Thoracic aorta (tissue), 2 donors: ENCODE measurements at regions not wholly inside any gene's neighbourhood (a gene's known extent, or its start where the extent isn't known, plus 50 kb on each side); places are given as distances from the start of the nearest gene placed in this dataset.

Experiments used
- ATAC-seq: fragments of 150-250 bp; one replicate; pipeline ENCODE4 v1.8.0; 2017; ENCODE audit warnings: low read depth; ENCODE audit not compliant: insufficient number of reproducible peaks, low FRiP score
- DNase-seq: peaks from one replicate; pipeline ENCODE4 v3.0.0-alpha.2; 2020; ENCODE audit warnings: low spot score
- H3K27ac ChIP-seq, 2 donors: fragments of 200-600 bp; sonication (generic); 1 replicate in 1 of 2; 2 replicates in 1 of 2; pipeline ENCODE4 v1.5.1; 2016; ENCODE audit warnings: mild to moderate bottlenecking in 2 of 2, moderate library complexity in 2 of 2
- H3K27me3 ChIP-seq: fragments of 200-600 bp; sonication (generic); replicated peaks from 2 replicates; pipeline ENCODE4 v1.6.0; 2016; ENCODE audit warnings: mild to moderate bottlenecking; ENCODE audit not compliant: insufficient read depth
- H3K36me3 ChIP-seq: fragments of 200-600 bp; sonication (generic); one replicate; pipeline ENCODE4 v1.5.1; 2016
- H3K4me1 ChIP-seq, 2 donors: fragments of 200-600 bp; sonication (generic); 1 replicate in 1 of 2; 2 replicates in 1 of 2; pipeline versions ENCODE4 v1.5.1 to v1.6.0; 2016; ENCODE audit warnings: low read depth in 2 of 2, mild to moderate bottlenecking in 1 of 2; ENCODE audit not compliant: control insufficient read depth in 1 of 2
- H3K4me3 ChIP-seq: fragments of 200-600 bp; sonication (generic); 2 replicates; pipeline ENCODE4 v1.5.1; 2016; ENCODE audit warnings: mild to moderate bottlenecking
- H3K9me3 ChIP-seq: fragments of 200-600 bp; sonication (generic); 2 replicates; pipeline ENCODE4 v1.5.1; 2016
- CTCF ChIP-seq: fragments of 200-600 bp; sonication (generic); IDR thresholded peaks from one replicate; pipeline ENCODE4 v1.5.1; 2019; ENCODE audit warnings: antibody characterized with exemption

GRCh38 chr7:18407385-18407784, 88.2 kb upstream of the HDAC9 start:
- ATAC-seq, result no peak
- no peak for TF ChIP-seq CTCF
- Histone ChIP-seq H3K4me3 (no peak overlapping the region), H3K27me3 (no peaks in the 10 kb centered on the region), H3K4me1 (peaks cover 0 to 2% of the 10 kb centered on the region in 2 donors), H3K27ac (no peak overlapping the region), H3K9me3 (no peaks in the 10 kb centered on the region), H3K36me3 (no peaks in the 10 kb centered on the region)
- no peak for DNase-seq

- H3K27me3 ChIP-seq, result no peaks in the 10 kb centered on the region
- no peak overlapping the region for H3K4me3 ChIP-seq
- DNase-seq (no peak), ATAC-seq (no peak)
- H3K4me1 ChIP-seq, result no peaks in the 10 kb centered on the region
- no peaks in the 10 kb centered on the region for H3K36me3 ChIP-seq
- H3K9me3 ChIP-seq, result no peaks in the 10 kb centered on the region
- TF ChIP-seq CTCF, result no peak
- no peak overlapping the region for H3K27ac ChIP-seq
Observed at GRCh38 chr7:18408461-18408860, 87.1 kb upstream of the HDAC9 start.

- no peaks in the 10 kb centered on the region for H3K36me3 ChIP-seq
- no peaks in the 10 kb centered on the region for H3K9me3 ChIP-seq
- no peak for TF ChIP-seq CTCF
- no peaks in the 10 kb centered on the region for H3K27me3 ChIP-seq
- no peak overlapping the region for H3K4me3 ChIP-seq
- H3K27ac ChIP-seq, result no peak overlapping the region
- DNase-seq, result no peak
- no peak for ATAC-seq
- H3K4me1 ChIP-seq, result no peaks in the 10 kb centered on the region
Observed at GRCh38 chr7:18408868-18409267, 86.7 kb upstream of the HDAC9 start.

- Histone ChIP-seq H3K36me3 (no peaks in the 10 kb centered on the region), H3K4me3 (no peak overlapping the region), H3K9me3 (no peaks in the 10 kb centered on the region), H3K27ac (no peak overlapping the region), H3K4me1 (no peaks in the 10 kb centered on the region), H3K27me3 (no peaks in the 10 kb centered on the region)
- ATAC-seq (no peak), DNase-seq (no peak)
- TF ChIP-seq CTCF, result no peak
Observed at GRCh38 chr7:18413447-18413846, 82.1 kb upstream of the HDAC9 start.

- H3K27ac ChIP-seq, result no peak overlapping the region
- no peaks in the 10 kb centered on the region for H3K36me3 ChIP-seq
- no peak overlapping the region for H3K4me3 ChIP-seq
- H3K27me3 ChIP-seq, result no peaks in the 10 kb centered on the region
- H3K9me3 ChIP-seq, result no peaks in the 10 kb centered on the region
- no peak for TF ChIP-seq CTCF
- H3K4me1 ChIP-seq, result peaks cover 2 to 7% of the 10 kb centered on the region in 2 donors
- no peak for DNase-seq
- ATAC-seq, result no peak
Observed at GRCh38 chr7:18414885-18415284, 80.7 kb upstream of the HDAC9 start.
